ENCODE measurements at regions not wholly inside any gene's neighbourhood (a gene's known extent, or its start where the extent isn't known, plus 50 kb on each side); places are given as distances from the start of the nearest gene placed in this dataset.

DNA sequence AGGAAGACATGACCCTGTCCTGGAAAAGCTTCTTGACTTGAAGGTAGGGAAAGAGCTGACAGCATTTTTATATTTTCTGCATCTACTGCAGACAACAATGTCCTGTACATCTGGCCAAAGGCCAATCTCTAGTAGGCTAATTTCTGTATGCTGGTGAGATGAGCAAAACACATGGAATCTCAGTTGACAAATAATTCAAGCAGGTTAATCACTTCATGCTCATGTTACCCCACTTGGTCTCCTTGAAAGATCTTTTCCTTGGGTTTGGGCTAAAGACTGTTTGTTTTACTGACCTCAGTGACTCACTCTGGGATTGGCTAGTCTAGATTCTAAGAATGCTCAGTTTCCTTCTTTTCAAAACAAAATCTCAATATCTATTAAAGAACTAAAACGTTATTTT lies 298.8 kb downstream of the LMO7 start:
- no peak for DNase-seq
- no peaks in the 10 kb centered on the region for H3K36me3 ChIP-seq (ENCODE audit: insufficient read depth, low read length)
- Mint-ChIP-seq H3K4me3 (no peak overlapping the region), H3K9me3 (no peaks in the 10 kb centered on the region), H3K27ac (no peak overlapping the region), H3K27me3 (no peaks in the 10 kb centered on the region), H3K4me1 (no peaks in the 10 kb centered on the region), H3K36me3 (no peaks in the 10 kb centered on the region)
- no peaks in the 10 kb centered on the region for H3K9me3 ChIP-seq (ENCODE audit: low read length)
- ChIA-PET POLR2A (no interaction called here), CTCF (no interaction called here)
- no peak overlapping the region for H3K27ac ChIP-seq (ENCODE audit: low read depth, low read length)
- no peak overlapping the region for H3K4me3 ChIP-seq (ENCODE audit: low read length)
- no peaks in the 10 kb centered on the region for H3K27me3 ChIP-seq (ENCODE audit: insufficient read depth, low read length, poor library complexity, severe bottlenecking)
- H3K4me1 ChIP-seq (ENCODE audit: insufficient read depth, low read length) = no peaks in the 10 kb centered on the region

DNA sequence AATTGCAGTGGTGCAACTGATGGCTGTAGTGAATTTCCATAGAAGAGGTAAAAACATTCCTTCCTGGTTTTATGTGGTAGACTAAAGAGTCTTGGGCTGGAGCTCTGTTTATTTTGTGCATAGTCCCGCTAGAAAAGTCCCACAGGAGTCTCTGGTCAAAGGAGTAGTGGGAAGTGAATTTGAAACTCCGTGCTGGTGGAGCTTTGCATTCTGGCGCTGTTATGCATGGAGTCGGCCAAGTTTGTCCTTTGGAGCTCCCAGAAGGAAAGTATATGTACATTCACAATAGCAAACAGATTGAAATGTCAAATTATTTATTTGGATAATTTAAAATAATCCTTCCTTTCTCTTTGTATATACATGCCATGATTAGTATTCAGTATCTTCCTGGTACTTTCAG lies 296.5 kb downstream of the LMO7 start:
- no peaks in the 10 kb centered on the region for H3K9me3 ChIP-seq (ENCODE audit: low read length)
- no peaks in the 10 kb centered on the region for H3K36me3 ChIP-seq (ENCODE audit: insufficient read depth, low read length)
- Mint-ChIP-seq H3K27ac (no peak overlapping the region), H3K9me3 (peaks cover 0 to 3% (median 0%) of the 10 kb centered on the region in 5 donors), H3K4me3 (no peak overlapping the region), H3K27me3 (peaks cover 0 to 2% of the 10 kb centered on the region in 2 donors), H3K36me3 (no peaks in the 10 kb centered on the region), H3K4me1 (no peaks in the 10 kb centered on the region)
- H3K27ac ChIP-seq (ENCODE audit: low read depth, low read length) = no peak overlapping the region
- no peak overlapping the region for H3K4me3 ChIP-seq (ENCODE audit: low read length)
- no peaks in the 10 kb centered on the region for H3K27me3 ChIP-seq (ENCODE audit: insufficient read depth, low read length, poor library complexity, severe bottlenecking)
- no peak for DNase-seq
- H3K4me1 ChIP-seq (ENCODE audit: insufficient read depth, low read length) = no peaks in the 10 kb centered on the region
- POLR2A ChIA-PET = no interaction called here
- CTCF ChIA-PET = no interaction called here

DNA sequence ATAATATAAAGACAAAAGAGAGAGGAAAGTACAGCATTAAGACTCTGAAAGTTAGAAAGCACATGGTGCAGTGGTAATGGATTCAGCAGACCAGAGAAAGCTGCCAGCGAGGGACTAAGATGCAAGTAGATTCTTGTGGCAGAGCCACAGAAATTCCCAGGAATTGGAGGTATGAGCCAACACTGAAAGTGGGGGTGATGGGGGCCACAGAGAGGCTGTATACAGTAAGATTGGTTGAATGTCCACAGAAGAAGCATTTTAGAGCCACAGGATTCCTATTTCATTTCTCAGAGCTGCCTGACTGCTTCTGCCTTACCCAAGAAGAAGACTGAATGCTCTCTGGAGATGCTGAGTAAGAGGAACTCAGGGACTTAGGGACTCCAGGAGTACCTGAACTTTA lies 295.0 kb downstream of the LMO7 start:
- Mint-ChIP-seq H3K4me3 (no peak overlapping the region), H3K36me3 (no peaks in the 10 kb centered on the region), H3K27ac (no peak overlapping the region), H3K9me3 (peaks cover 0 to 3% (median 0%) of the 10 kb centered on the region in 5 donors), H3K4me1 (no peaks in the 10 kb centered on the region), H3K27me3 (peaks cover 0 to 9% of the 10 kb centered on the region in 2 donors)
- DNase-seq = no peak
- no peak overlapping the region for H3K4me3 ChIP-seq (ENCODE audit: low read length)
- no peaks in the 10 kb centered on the region for H3K4me1 ChIP-seq (ENCODE audit: insufficient read depth, low read length)
- H3K36me3 ChIP-seq (ENCODE audit: insufficient read depth, low read length) = no peaks in the 10 kb centered on the region
- H3K27ac ChIP-seq (ENCODE audit: low read depth, low read length) = no peak overlapping the region
- ChIA-PET POLR2A (no interaction called here), CTCF (no interaction called here)
- no peaks in the 10 kb centered on the region for H3K9me3 ChIP-seq (ENCODE audit: low read length)
- H3K27me3 ChIP-seq (ENCODE audit: insufficient read depth, low read length, poor library complexity, severe bottlenecking) = no peaks in the 10 kb centered on the region

DNA sequence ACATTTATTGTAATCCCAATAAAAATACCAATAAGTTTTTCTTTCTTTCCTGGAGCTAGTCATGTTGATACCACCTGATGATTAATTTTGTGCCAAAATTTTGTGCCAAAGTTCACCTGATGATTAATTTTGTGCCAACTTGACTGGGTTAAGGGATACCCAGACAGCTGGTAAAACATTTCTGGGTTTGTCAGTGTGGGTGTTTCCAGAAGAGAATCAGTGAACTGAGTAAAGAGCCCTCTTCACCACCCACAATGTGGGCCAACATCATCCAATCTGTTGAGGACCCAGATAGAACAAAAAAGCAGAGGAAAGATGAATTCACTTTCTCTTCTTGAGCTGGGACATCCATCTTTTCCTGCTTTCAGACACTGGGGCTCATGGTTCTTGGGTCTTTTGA lies 292.9 kb downstream of the LMO7 start:
- Mint-ChIP-seq H3K27me3 (peaks cover 0 to 9% of the 10 kb centered on the region in 2 donors), H3K27ac (no peak overlapping the region), H3K4me1 (no peaks in the 10 kb centered on the region), H3K9me3 (peaks cover 0 to 3% (median 0%) of the 10 kb centered on the region in 5 donors), H3K36me3 (no peaks in the 10 kb centered on the region), H3K4me3 (no peak overlapping the region)
- CTCF ChIA-PET = no interaction called here
- DNase-seq = no peak
- Histone ChIP-seq H3K4me3 (ENCODE audit: low read length) (no peak overlapping the region), H3K27me3 (ENCODE audit: insufficient read depth, low read length, poor library complexity, severe bottlenecking) (no peaks in the 10 kb centered on the region), H3K4me1 (ENCODE audit: insufficient read depth, low read length) (no peaks in the 10 kb centered on the region), H3K36me3 (ENCODE audit: insufficient read depth, low read length) (no peaks in the 10 kb centered on the region), H3K27ac (ENCODE audit: low read depth, low read length) (no peak overlapping the region), H3K9me3 (ENCODE audit: low read length) (no peaks in the 10 kb centered on the region)
- POLR2A ChIA-PET = no interaction called here

DNA sequence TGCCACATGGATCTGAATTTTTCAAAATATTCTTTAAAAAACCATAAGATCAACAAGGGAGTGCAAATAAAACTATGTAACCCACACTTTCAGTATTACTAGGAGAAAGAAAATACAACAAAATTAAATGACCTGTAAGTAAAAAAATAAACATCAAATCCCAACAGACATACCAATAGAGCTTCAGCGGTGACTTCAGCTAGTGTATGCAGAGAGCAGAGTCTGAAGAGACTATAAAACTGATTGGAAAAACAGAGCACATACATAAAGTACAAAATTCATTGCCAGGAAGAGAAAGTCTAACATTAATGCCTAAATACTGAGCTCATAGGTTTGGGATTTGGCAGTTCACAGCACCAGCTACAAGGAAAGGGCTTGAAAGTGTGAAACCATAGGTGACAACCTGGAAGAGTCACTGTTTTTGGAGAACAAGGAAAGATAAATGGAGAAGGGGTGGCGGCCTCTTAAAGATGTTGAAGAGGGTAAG lies 291.1 kb downstream of the LMO7 start:
- Histone ChIP-seq H3K27ac (ENCODE audit: low read depth, low read length) (no peak overlapping the region), H3K9me3 (ENCODE audit: low read length) (no peaks in the 10 kb centered on the region), H3K36me3 (ENCODE audit: insufficient read depth, low read length) (no peaks in the 10 kb centered on the region), H3K4me1 (ENCODE audit: insufficient read depth, low read length) (no peaks in the 10 kb centered on the region), H3K27me3 (ENCODE audit: insufficient read depth, low read length, poor library complexity, severe bottlenecking) (no peaks in the 10 kb centered on the region), H3K4me3 (ENCODE audit: low read length) (no peak overlapping the region)
- no peak for DNase-seq
- Mint-ChIP-seq H3K27me3 (peaks cover 2 to 9% of the 10 kb centered on the region in 2 donors), H3K4me3 (no peak overlapping the region), H3K9me3 (peaks cover 0 to 3% (median 0%) of the 10 kb centered on the region in 5 donors), H3K4me1 (no peaks in the 10 kb centered on the region), H3K36me3 (no peaks in the 10 kb centered on the region), H3K27ac (no peak overlapping the region)
- ChIA-PET POLR2A (no interaction called here), CTCF (no interaction called here)

DNA sequence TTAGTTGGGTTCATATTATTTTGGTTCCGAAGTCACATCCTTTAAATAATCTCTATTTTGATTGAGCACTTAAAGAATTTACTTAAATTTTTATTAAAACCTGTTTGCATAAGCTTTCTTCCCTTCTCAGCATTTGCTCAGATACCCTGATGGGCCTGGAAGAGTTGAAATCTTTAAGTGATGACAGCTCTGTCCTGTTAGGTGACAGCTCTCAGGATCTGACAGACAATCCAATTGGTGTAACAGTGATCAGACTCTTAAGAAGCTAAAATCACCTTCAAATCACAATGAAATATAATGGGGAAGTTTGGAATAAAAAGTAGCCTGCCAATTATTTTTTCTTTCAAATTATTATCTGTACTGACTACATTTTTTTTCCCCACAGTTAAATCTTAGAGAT lies 284.4 kb downstream of the LMO7 start:
- Mint-ChIP-seq H3K36me3 (peaks cover 0 to 1% (median 0%) of the 10 kb centered on the region in 3 donors), H3K9me3 (no peaks in the 10 kb centered on the region), H3K27ac (no peak overlapping the region), H3K4me1 (no peaks in the 10 kb centered on the region), H3K27me3 (peaks cover 3 to 7% of the 10 kb centered on the region in 2 donors), H3K4me3 (no peak overlapping the region)
- no peaks in the 10 kb centered on the region for H3K36me3 ChIP-seq (ENCODE audit: insufficient read depth, low read length)
- H3K9me3 ChIP-seq (ENCODE audit: low read length) = no peaks in the 10 kb centered on the region
- ChIA-PET POLR2A (no interaction called here), CTCF (interaction anchor here (0.8 kb wide), 1 partner anchor 17 kb away, joined by 3 read pairs; no protein-coding TSS in a partner anchor)
- no peaks in the 10 kb centered on the region for H3K27me3 ChIP-seq (ENCODE audit: insufficient read depth, low read length, poor library complexity, severe bottlenecking)
- no peaks in the 10 kb centered on the region for H3K4me1 ChIP-seq (ENCODE audit: insufficient read depth, low read length)
- H3K4me3 ChIP-seq (ENCODE audit: low read length) = no peak overlapping the region
- DNase-seq = no peak
- H3K27ac ChIP-seq (ENCODE audit: low read depth, low read length) = no peak overlapping the region

DNA sequence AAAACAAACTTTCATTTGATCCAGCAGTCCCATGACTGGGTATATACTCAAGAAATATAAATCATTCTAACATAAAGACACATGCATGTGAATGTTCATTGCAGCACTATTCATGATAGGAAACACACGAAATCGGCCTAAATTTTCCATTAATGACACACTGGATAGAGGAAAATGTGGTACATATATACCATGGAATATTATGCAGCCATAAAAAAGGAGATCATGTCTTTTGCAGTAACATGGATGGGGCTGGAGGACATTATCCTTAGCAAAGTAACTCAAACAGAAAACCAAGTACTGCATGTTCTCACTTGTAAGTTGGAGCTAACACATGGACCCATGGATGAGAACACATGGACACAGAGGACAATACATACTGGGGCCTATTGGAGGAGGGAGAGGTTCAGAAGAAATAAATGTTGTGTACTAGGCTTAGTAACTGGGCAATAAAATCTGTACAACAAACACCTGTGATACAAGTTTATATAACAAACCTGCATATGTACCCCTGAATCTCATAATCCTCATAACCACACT lies 283.6 kb downstream of the LMO7 start:
- no peaks in the 10 kb centered on the region for H3K27me3 ChIP-seq (ENCODE audit: insufficient read depth, low read length, poor library complexity, severe bottlenecking)
- H3K9me3 ChIP-seq (ENCODE audit: low read length) = no peaks in the 10 kb centered on the region
- no peak overlapping the region for H3K27ac ChIP-seq (ENCODE audit: low read depth, low read length)
- H3K9me3 Mint-ChIP-seq = no peaks in the 10 kb centered on the region
- no peaks in the 10 kb centered on the region for H3K4me1 Mint-ChIP-seq
- peaks cover 3 to 8% of the 10 kb centered on the region in 2 donors for H3K27me3 Mint-ChIP-seq
- no peak overlapping the region for H3K27ac Mint-ChIP-seq
- H3K4me1 ChIP-seq (ENCODE audit: insufficient read depth, low read length) = no peaks in the 10 kb centered on the region
- H3K36me3 Mint-ChIP-seq = peaks cover 0 to 1% (median 0%) of the 10 kb centered on the region in 3 donors
- no peak overlapping the region for H3K4me3 Mint-ChIP-seq
- DNase-seq = no peak
- no peaks in the 10 kb centered on the region for H3K36me3 ChIP-seq (ENCODE audit: insufficient read depth, low read length)
- H3K4me3 ChIP-seq (ENCODE audit: low read length) = no peak overlapping the region
- ChIA-PET CTCF (no interaction called here), POLR2A (no interaction called here)

DNA sequence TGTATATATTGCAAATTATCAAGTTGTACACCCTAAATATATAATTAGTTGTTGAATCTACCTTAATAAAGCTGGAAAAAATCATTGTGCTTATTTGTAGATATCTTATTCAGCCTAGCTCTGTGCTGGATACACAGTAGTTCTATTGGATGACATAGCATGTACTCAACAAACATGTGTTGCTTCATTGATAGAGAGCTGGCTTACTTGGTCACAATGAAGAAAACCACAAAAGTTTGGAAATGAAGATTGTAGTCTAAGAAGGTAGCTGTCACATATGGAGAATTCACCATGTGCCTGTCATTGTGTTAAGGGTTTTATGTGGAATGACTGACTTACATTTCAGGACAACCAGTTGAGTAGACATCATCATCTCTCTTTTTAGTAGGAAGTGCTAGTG lies 278.9 kb downstream of the LMO7 start:
- DNase-seq = no peak
- no peaks in the 10 kb centered on the region for H3K4me1 ChIP-seq (ENCODE audit: insufficient read depth, low read length)
- no peaks in the 10 kb centered on the region for H3K27me3 ChIP-seq (ENCODE audit: insufficient read depth, low read length, poor library complexity, severe bottlenecking)
- no peaks in the 10 kb centered on the region for H3K4me1 Mint-ChIP-seq
- no peak overlapping the region for H3K27ac Mint-ChIP-seq
- peaks cover 2 to 11% of the 10 kb centered on the region in 2 donors for H3K27me3 Mint-ChIP-seq
- no peaks in the 10 kb centered on the region for H3K36me3 ChIP-seq (ENCODE audit: insufficient read depth, low read length)
- H3K9me3 ChIP-seq (ENCODE audit: low read length) = no peaks in the 10 kb centered on the region
- H3K4me3 Mint-ChIP-seq = no peak overlapping the region
- H3K27ac ChIP-seq (ENCODE audit: low read depth, low read length) = no peak overlapping the region
- H3K9me3 Mint-ChIP-seq = no peaks in the 10 kb centered on the region
- no peak overlapping the region for H3K4me3 ChIP-seq (ENCODE audit: low read length)
- H3K36me3 Mint-ChIP-seq = peaks cover 0 to 1% (median 0%) of the 10 kb centered on the region in 3 donors
- CTCF ChIA-PET = no interaction called here
- POLR2A ChIA-PET = no interaction called here

DNA sequence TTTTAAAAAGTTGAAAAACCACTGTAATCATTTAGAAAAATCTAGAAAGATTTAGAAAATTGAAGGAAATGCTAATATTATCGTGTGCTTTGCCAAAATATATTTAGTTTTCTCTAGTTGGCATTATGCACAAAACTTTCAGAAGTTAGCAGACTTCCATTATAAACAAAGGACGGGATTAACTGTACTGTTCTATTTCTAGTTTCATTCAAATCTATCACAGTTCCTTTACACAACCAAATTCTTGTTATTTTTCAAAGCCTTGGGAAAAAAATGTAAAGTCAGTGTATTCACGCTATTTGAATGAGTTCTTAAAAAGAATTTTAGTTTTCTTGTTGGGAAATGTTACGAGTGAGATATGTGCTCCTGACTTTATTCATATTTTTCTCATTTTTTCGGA lies 277.8 kb downstream of the LMO7 start:
- Histone ChIP-seq H3K36me3 (ENCODE audit: insufficient read depth, low read length) (no peaks in the 10 kb centered on the region), H3K27ac (ENCODE audit: low read depth, low read length) (no peak overlapping the region), H3K9me3 (ENCODE audit: low read length) (no peaks in the 10 kb centered on the region), H3K4me1 (ENCODE audit: insufficient read depth, low read length) (no peaks in the 10 kb centered on the region), H3K27me3 (ENCODE audit: insufficient read depth, low read length, poor library complexity, severe bottlenecking) (no peaks in the 10 kb centered on the region), H3K4me3 (ENCODE audit: low read length) (no peak overlapping the region)
- peaks cover 2 to 11% of the 10 kb centered on the region in 2 donors for H3K27me3 Mint-ChIP-seq
- CTCF ChIA-PET = no interaction called here
- POLR2A ChIA-PET = no interaction called here
- no peak overlapping the region for H3K27ac Mint-ChIP-seq
- H3K4me3 Mint-ChIP-seq = no peak overlapping the region
- H3K4me1 Mint-ChIP-seq = no peaks in the 10 kb centered on the region
- no peaks in the 10 kb centered on the region for H3K9me3 Mint-ChIP-seq
- no peaks in the 10 kb centered on the region for H3K36me3 Mint-ChIP-seq
- no peak for DNase-seq

Data from CD8-positive, alpha-beta memory T cell (primary cell).